ENCODE measurements at regions not wholly inside any gene's neighbourhood (a gene's known extent, or its start where the extent isn't known, plus 50 kb on each side); places are given as distances from the start of the nearest gene placed in this dataset.

DNA sequence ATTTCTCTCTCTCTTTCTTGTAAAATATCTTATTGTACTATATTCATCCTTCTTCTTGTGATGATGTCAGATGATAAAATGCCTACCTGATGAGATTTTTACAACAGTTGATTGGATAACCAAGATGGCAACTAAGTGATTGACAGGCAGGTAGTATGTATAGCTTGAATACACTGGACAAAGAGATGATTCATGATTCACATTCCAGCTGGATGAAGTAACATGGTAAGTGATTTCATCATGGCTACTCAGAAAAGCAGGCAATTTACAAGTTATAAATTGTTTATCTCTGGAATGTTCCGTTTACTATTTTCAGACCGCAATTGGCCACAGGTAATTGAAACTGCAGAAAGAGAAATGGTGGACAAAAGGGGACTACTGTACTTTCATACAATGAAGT lies 1471.7 kb upstream of the C9orf72 start:
- TF ChIP-seq, protein P1, sequence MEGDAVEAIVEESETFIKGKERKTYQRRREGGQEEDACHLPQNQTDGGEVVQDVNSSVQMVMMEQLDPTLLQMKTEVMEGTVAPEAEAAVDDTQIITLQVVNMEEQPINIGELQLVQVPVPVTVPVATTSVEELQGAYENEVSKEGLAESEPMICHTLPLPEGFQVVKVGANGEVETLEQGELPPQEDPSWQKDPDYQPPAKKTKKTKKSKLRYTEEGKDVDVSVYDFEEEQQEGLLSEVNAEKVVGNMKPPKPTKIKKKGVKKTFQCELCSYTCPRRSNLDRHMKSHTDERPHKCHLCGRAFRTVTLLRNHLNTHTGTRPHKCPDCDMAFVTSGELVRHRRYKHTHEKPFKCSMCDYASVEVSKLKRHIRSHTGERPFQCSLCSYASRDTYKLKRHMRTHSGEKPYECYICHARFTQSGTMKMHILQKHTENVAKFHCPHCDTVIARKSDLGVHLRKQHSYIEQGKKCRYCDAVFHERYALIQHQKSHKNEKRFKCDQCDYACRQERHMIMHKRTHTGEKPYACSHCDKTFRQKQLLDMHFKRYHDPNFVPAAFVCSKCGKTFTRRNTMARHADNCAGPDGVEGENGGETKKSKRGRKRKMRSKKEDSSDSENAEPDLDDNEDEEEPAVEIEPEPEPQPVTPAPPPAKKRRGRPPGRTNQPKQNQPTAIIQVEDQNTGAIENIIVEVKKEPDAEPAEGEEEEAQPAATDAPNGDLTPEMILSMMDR (IDR thresholded peaks at IDR 0.05): no peak
- no peak for TF ChIP-seq POLR2AphosphoS5 (IDR thresholded peaks at IDR 0.05)
- no peak for TF ChIP-seq POLR2A (IDR thresholded peaks at IDR 0.05)
- no peak for TF ChIP-seq EP300 (IDR thresholded peaks at IDR 0.05)

Measured in sigmoid colon (tissue), 4 donors.